Tibial nerve (tissue), 4 donors: ENCODE measurements at regions not wholly inside any gene's neighbourhood (a gene's known extent, or its start where the extent isn't known, plus 50 kb on each side); places are given as distances from the start of the nearest gene placed in this dataset.

Experiments used
- CTCF ChIP-seq, 5 experiments: fragments of 200-600 bp in 3 of 5; fragments of 450-650 bp in 2 of 5; sonication (generic) in 3 of 5; IDR thresholded peaks; one replicate each; pipeline ENCODE4 v1.5.1; 2016 to 2019; ENCODE audit warnings: antibody characterized with exemption in 5 of 5, mild to moderate bottlenecking in 3 of 5, moderate library complexity in 2 of 5
- EP300 ChIP-seq, 2 donors: sonication (generic); formaldehyde crosslinking; IDR thresholded peaks; one replicate each; pipeline ENCODE4 v1.6.1; 2017; ENCODE audit warnings: antibody characterized with exemption in 2 of 2, mild to moderate bottlenecking in 1 of 2
- POLR2A ChIP-seq, 2 donors: fragments of 450-650 bp; IDR thresholded peaks; one replicate each; pipeline ENCODE4 v1.6.1; 2017; ENCODE audit warnings: antibody characterized with exemption in 2 of 2, mild to moderate bottlenecking in 2 of 2, moderate library complexity in 2 of 2

- TF ChIP-seq CTCF (IDR thresholded peaks at IDR 0.05) (no peak), POLR2A (IDR thresholded peaks at IDR 0.05) (no peak), EP300 (IDR thresholded peaks at IDR 0.05) (no peak)
Measured at GRCh38 chrY:7929866-7930265, 1018.3 kb upstream of the AMELY start.
